Ovary (tissue), 3 donors: ENCODE measurements at regions not wholly inside any gene's neighbourhood (a gene's known extent, or its start where the extent isn't known, plus 50 kb on each side); places are given as distances from the start of the nearest gene placed in this dataset.

ENCODE experiments used
- CTCF ChIP-seq, 3 donors: fragments of 450-650 bp in 2 of 3; fragments of 200-600 bp in 1 of 3; IDR thresholded peaks; one replicate each; pipeline versions ENCODE4 v1.5.1 to v1.8.0; 2016 to 2022; ENCODE audit warnings: antibody characterized with exemption in 3 of 3, mild to moderate bottlenecking in 1 of 3
- EP300 ChIP-seq: sonication (generic); formaldehyde crosslinking; IDR thresholded peaks from one replicate; pipeline ENCODE4 v1.6.1; 2017; ENCODE audit warnings: antibody characterized with exemption
- POLR2A ChIP-seq: fragments of 450-650 bp; IDR thresholded peaks from one replicate; pipeline ENCODE4 v1.6.1; 2017; ENCODE audit warnings: antibody characterized with exemption, mild to moderate bottlenecking, moderate library complexity
- donor health status: DM: no; HTN: no; CAD: no.

- TF ChIP-seq CTCF (IDR thresholded peaks at IDR 0.05) (no peak), EP300 (no peak), POLR2A (no peak)
These were observed 232.7 kb downstream of the KLF6 start for GRCh38 chr10:3552281-3552680.
